Smooth muscle cell (in vitro differentiated cells): ENCODE measurements at regions not wholly inside any gene's neighbourhood (a gene's known extent, or its start where the extent isn't known, plus 50 kb on each side); places are given as distances from the start of the nearest gene placed in this dataset.

ENCODE experiments used
- DNase-seq: peaks from one replicate; lab custom pipeline; 2025; ENCODE audit not compliant: unreplicated experiment; lab: John Stamatoyannopoulos, UW
- H2AFZ ChIP-seq: fragments of 200-600 bp; sonication (generic); 2 replicates; pipeline ENCODE4 v1.6.0; 2016; ENCODE audit warnings: antibody characterized with exemption, low read depth, mild to moderate bottlenecking
- H3F3A ChIP-seq: fragments of 200-600 bp; sonication (generic); 2 replicates; pipeline ENCODE4 v1.6.0; 2017; ENCODE audit warnings: antibody characterized with exemption, low read depth
- H3K27ac ChIP-seq: fragments of 200-600 bp; sonication (generic); 2 replicates; pipeline ENCODE4 v1.5.1; 2016; ENCODE audit warnings: low read depth, mild to moderate bottlenecking
- H3K27me3 ChIP-seq: fragments of 200-600 bp; sonication (generic); 2 replicates; pipeline ENCODE4 v1.6.1; 2016; ENCODE audit warnings: low read depth, mild to moderate bottlenecking
- H3K36me3 ChIP-seq: fragments of 200-600 bp; sonication (generic); 2 replicates; pipeline ENCODE4 v1.5.1; 2016; ENCODE audit warnings: low read depth
- H3K4me1 ChIP-seq: fragments of 200-600 bp; sonication (generic); 2 replicates; pipeline ENCODE4 v1.5.1; 2016; ENCODE audit warnings: low read depth
- H3K4me2 ChIP-seq: fragments of 200-600 bp; sonication (generic); 2 replicates; pipeline ENCODE4 v1.6.0; 2016; ENCODE audit warnings: mild to moderate bottlenecking
- H3K4me3 ChIP-seq: fragments of 200-600 bp; sonication (generic); 2 replicates; pipeline ENCODE4 v1.5.1; 2016; ENCODE audit warnings: mild to moderate bottlenecking
- H3K79me2 ChIP-seq: fragments of 200-600 bp; sonication (generic); 2 replicates; pipeline ENCODE4 v1.6.0; 2016; ENCODE audit warnings: low read depth, mild to moderate bottlenecking
- H3K9ac ChIP-seq: fragments of 200-600 bp; sonication (generic); 2 replicates; pipeline ENCODE4 v1.6.0; 2016; ENCODE audit warnings: low read depth
- H3K9me3 ChIP-seq: fragments of 200-600 bp; sonication (generic); replicated peaks from 2 replicates; pipeline ENCODE4 v1.5.1; 2016; ENCODE audit warnings: low read depth
- H4K20me1 ChIP-seq: fragments of 200-600 bp; sonication (generic); 2 replicates; pipeline ENCODE4 v1.6.0; 2016; ENCODE audit warnings: low read depth
- WGBS: methylation state at CpG from one replicate; pipeline ENCODE4 v1.1.7; 2016; ENCODE audit warnings: low lambda C conversion rate; 5-methylcytosine and 5-hydroxymethylcytosine counted together
- TF ChIP-seq, protein P1 (sequence below): fragments of 200-600 bp; sonication (generic); IDR thresholded peaks from 2 replicates; pipeline ENCODE4 v1.5.1; 2017; ENCODE audit warnings: borderline replicate concordance, mild to moderate bottlenecking, antibody characterized with exemption; ENCODE audit not compliant: insufficient read depth, poor library complexity, severe bottlenecking

DNA sequence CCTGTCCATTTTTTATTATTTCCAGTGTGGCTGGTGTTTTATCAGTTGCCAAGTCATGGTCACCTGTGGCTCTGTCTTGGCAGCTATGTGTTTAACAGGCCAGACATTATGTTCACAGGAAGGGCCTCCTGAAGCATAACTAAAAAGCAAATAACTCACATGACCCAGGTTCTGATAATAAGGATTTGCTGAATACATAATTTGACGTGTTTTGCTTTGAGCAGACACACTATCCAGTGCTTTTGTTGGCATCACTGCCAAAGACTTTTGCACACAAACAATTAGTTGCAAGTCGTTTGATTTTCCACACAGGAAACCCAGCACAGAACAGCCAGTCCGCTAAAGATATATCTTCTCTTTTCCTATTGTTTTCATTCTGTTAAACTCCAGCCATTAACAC is 173.6 kb downstream of the ARL4A start:
- Histone ChIP-seq H3K9ac (no peak overlapping the region), H3K27ac (no peak overlapping the region), H3K36me3 (no peaks in the 10 kb centered on the region), H3K4me3 (no peak overlapping the region), H4K20me1 (no peaks in the 10 kb centered on the region), H2AFZ (no peak overlapping the region), H3K79me2 (no peaks in the 10 kb centered on the region), H3K27me3 (no peaks in the 10 kb centered on the region), H3F3A (no peaks in the 10 kb centered on the region), H3K4me2 (no peak overlapping the region), H3K9me3 (no peaks in the 10 kb centered on the region), H3K4me1 (peaks cover 5% of the 10 kb centered on the region)
- TF ChIP-seq, protein P1, sequence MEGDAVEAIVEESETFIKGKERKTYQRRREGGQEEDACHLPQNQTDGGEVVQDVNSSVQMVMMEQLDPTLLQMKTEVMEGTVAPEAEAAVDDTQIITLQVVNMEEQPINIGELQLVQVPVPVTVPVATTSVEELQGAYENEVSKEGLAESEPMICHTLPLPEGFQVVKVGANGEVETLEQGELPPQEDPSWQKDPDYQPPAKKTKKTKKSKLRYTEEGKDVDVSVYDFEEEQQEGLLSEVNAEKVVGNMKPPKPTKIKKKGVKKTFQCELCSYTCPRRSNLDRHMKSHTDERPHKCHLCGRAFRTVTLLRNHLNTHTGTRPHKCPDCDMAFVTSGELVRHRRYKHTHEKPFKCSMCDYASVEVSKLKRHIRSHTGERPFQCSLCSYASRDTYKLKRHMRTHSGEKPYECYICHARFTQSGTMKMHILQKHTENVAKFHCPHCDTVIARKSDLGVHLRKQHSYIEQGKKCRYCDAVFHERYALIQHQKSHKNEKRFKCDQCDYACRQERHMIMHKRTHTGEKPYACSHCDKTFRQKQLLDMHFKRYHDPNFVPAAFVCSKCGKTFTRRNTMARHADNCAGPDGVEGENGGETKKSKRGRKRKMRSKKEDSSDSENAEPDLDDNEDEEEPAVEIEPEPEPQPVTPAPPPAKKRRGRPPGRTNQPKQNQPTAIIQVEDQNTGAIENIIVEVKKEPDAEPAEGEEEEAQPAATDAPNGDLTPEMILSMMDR, result no peak
- WGBS, result 83% methylated on average over 3 of the region's 3 CpGs
- DNase-seq, result no peak

DNA sequence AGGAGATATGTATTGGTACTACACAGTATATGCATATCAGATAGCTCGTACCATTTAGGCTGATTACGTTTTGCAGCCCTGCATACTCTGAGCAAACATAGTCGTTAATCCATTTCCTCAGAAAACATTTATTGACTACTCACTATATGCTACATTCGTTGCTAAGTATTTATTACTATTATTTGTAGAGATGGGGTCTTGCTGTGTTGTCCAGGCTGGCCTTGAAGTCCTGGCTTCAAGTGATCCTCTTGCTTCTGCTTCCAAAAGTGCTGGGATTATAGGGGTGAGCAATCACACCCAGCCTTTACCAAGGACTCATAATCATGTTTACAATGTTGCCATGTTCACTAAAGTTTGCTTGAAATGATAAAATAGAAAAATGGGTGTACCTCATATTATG is 174.7 kb downstream of the ARL4A start:
- DNase-seq, result no peak
- Histone ChIP-seq H3K27ac (no peak overlapping the region), H3K4me1 (peaks cover 11% of the 10 kb centered on the region), H3K4me3 (no peak overlapping the region), H3K9me3 (no peaks in the 10 kb centered on the region), H3F3A (no peaks in the 10 kb centered on the region), H3K4me2 (no peak overlapping the region), H3K9ac (no peak overlapping the region), H2AFZ (no peak overlapping the region), H3K36me3 (no peaks in the 10 kb centered on the region), H3K27me3 (no peaks in the 10 kb centered on the region), H3K79me2 (no peaks in the 10 kb centered on the region), H4K20me1 (no peaks in the 10 kb centered on the region)
- WGBS, result 82% methylated on average over 4 of the region's 4 CpGs
- TF ChIP-seq, protein P1, result no peak

DNA sequence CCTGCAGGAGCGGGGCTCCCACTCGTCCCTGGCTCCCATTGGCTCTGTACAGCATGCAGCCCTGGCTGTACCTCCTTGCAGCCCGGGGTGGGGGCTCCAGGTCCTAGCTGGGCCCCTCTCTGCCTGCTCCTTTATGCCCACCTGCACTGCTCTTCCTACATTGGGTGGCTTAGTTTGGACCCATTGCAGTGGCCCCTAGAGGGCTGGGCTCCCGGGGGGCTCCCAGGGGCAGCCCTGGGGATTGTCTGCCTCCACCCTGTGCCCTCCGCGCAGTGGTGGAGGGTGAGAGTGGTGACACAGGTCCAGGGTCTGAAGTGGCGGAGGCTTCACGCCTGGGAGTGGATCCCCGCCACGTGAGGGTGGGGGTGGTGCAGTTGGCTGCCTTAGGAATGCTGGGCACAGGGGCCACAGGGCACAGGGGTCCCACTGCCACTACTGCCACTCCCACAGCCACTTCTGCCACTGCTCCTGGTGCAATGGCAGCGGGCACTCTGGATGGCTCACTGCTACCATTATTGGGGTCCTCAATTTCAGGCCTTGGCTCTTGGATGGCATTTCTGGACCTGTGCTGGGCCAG is 177.1 kb downstream of the ARL4A start:
- Histone ChIP-seq H3K9me3 (no peaks in the 10 kb centered on the region), H4K20me1 (no peaks in the 10 kb centered on the region), H3K4me3 (no peak overlapping the region), H3K9ac (no peak overlapping the region), H3K79me2 (no peaks in the 10 kb centered on the region), H3K27me3 (no peaks in the 10 kb centered on the region), H3K4me1 (peaks cover 11% of the 10 kb centered on the region), H3K36me3 (no peaks in the 10 kb centered on the region), H3F3A (no peaks in the 10 kb centered on the region), H3K4me2 (no peak overlapping the region), H3K27ac (no peak overlapping the region), H2AFZ (no peak overlapping the region)
- 99% methylated on average over 10 of the region's 11 CpGs for WGBS
- DNase-seq, result no peak
- TF ChIP-seq, protein P1, result no peak

DNA sequence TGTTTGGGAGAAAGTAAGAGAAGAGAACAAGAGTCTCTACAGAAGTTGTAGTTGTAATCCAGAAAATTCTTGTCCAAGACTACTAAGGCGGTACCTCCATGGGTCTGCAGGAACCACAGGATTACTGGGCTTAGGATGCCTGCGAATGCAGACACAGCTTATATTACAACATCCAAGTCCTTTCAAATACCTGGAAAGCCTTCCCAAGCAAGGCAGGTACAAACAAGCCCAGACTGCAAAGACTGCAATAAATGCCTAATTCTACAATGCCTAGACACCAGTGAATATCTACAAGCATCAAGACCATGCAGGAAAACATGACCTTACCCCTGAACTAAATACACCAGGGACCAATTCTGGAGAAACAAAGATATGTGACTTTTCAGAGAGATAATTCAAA is 178.2 kb downstream of the ARL4A start:
- H3K27me3 ChIP-seq, result no peaks in the 10 kb centered on the region
- no peak overlapping the region for H3K4me3 ChIP-seq
- H3F3A ChIP-seq, result no peaks in the 10 kb centered on the region
- H3K79me2 ChIP-seq, result no peaks in the 10 kb centered on the region
- TF ChIP-seq, protein P1, result no peak
- H3K9ac ChIP-seq, result no peak overlapping the region
- no peaks in the 10 kb centered on the region for H4K20me1 ChIP-seq
- no peak for DNase-seq
- no peak overlapping the region for H3K27ac ChIP-seq
- H2AFZ ChIP-seq, result no peak overlapping the region
- H3K4me1 ChIP-seq, result peaks cover 11% of the 10 kb centered on the region
- WGBS, result 79% methylated on average over 2 of the region's 2 CpGs
- H3K9me3 ChIP-seq, result no peaks in the 10 kb centered on the region
- no peak overlapping the region for H3K4me2 ChIP-seq
- no peaks in the 10 kb centered on the region for H3K36me3 ChIP-seq
